ENCODE measurements at regions not wholly inside any gene's neighbourhood (a gene's known extent, or its start where the extent isn't known, plus 50 kb on each side); places are given as distances from the start of the nearest gene placed in this dataset.

- Histone ChIP-seq H3K9ac (ENCODE audit: low read length) (no peak overlapping the region), H3K27me3 (ENCODE audit: low read length) (no peaks in the 10 kb centered on the region), H3K27ac (ENCODE audit: low read length) (no peak overlapping the region), H3K36me3 (ENCODE audit: low read depth, low read length) (no peaks in the 10 kb centered on the region; the same call in 1 of the 2 replicates), H2AFZ (ENCODE audit: low read length) (no peak overlapping the region), H3K9me3 (ENCODE audit: low read length) (no peaks in the 10 kb centered on the region), H3K9me2 (replicated peaks; ENCODE audit: low read length) (no peaks in the 10 kb centered on the region), H3K4me3 (ENCODE audit: low read length) (no peak overlapping the region), H4K20me1 (ENCODE audit: low read length) (no peaks in the 10 kb centered on the region), H3K79me2 (ENCODE audit: low read length) (peaks cover 35% of the 10 kb centered on the region), H3K4me1 (ENCODE audit: insufficient read depth, low read length) (peaks cover 7% of the 10 kb centered on the region; the same call in 1 of the 2 replicates), H3F3A (ENCODE audit: low read length, unreplicated experiment) (no peaks in the 10 kb centered on the region), H3K4me2 (ENCODE audit: low read length) (no peak overlapping the region)
- DNase-seq (no peak), ATAC-seq (no peak)
- CTCF ChIA-PET: no interaction called here
- intact Hi-C loops (cut with micrococcal nuclease): no loop called here
- no TSS peak for BruUV-seq (replicated peaks)
- POLR2A ChIA-PET (ENCODE audit: unreplicated experiment): no interaction called here
- TF ChIP-seq CTCF (conservative IDR thresholded peaks at IDR 0.05; ENCODE audit: low read depth, low read length): no peak
- no peak for TF ChIP-seq EZH2 (IDR thresholded peaks at IDR 0.05; ENCODE audit: low read length, unreplicated experiment)
- no peak for TF ChIP-seq EZH2phosphoT487 (IDR thresholded peaks at IDR 0.05; ENCODE audit: borderline replicate concordance, low read length)
Measured at GRCh38 chr18:46212398-46212797, 108.2 kb downstream of the HAUS1 start.

GRCh38 chr18:46213295-46213694 lies 109.1 kb downstream of the HAUS1 start:
- H3K4me2 ChIP-seq (ENCODE audit: low read length): no peak overlapping the region

More at GRCh38 chr18:46213295-46213694, 109.1 kb downstream of the HAUS1 start:
- BruUV-seq (replicated peaks): no TSS peak
- no peaks in the 10 kb centered on the region for H3F3A ChIP-seq (ENCODE audit: low read length, unreplicated experiment)
- H3K9me2 ChIP-seq (replicated peaks; ENCODE audit: low read length): no peaks in the 10 kb centered on the region
- no peaks in the 10 kb centered on the region; the same call in 1 of the 2 replicates for H3K36me3 ChIP-seq (ENCODE audit: low read depth, low read length)
- DNase-seq: peak; percentile 6
- ChIA-PET POLR2A (ENCODE audit: unreplicated experiment) (no interaction called here), CTCF (no interaction called here)
- ATAC-seq: no peak
- intact Hi-C loops (cut with micrococcal nuclease): loop anchor here (1.0 kb wide), 2 partner anchors 40 to 65 kb away; no protein-coding TSS in a partner anchor
- no peak overlapping the region for H3K9ac ChIP-seq (ENCODE audit: low read length)
- no peak overlapping the region for H2AFZ ChIP-seq (ENCODE audit: low read length)
- H3K27ac ChIP-seq (ENCODE audit: low read length): no peak overlapping the region
- H3K4me1 ChIP-seq (ENCODE audit: insufficient read depth, low read length): peaks cover 7% of the 10 kb centered on the region; the same call in 1 of the 2 replicates
- H3K4me3 ChIP-seq (ENCODE audit: low read length): no peak overlapping the region
- no peaks in the 10 kb centered on the region for H3K9me3 ChIP-seq (ENCODE audit: low read length)
- H3K79me2 ChIP-seq (ENCODE audit: low read length): peaks cover 33% of the 10 kb centered on the region
- peak; percentile 41; the same call in 1 of the 2 replicates for TF ChIP-seq CTCF (conservative IDR thresholded peaks at IDR 0.05; ENCODE audit: low read depth, low read length)
- TF ChIP-seq EZH2phosphoT487 (IDR thresholded peaks at IDR 0.05; ENCODE audit: borderline replicate concordance, low read length): no peak
- no peak for TF ChIP-seq EZH2 (IDR thresholded peaks at IDR 0.05; ENCODE audit: low read length, unreplicated experiment)
- no peaks in the 10 kb centered on the region for H3K27me3 ChIP-seq (ENCODE audit: low read length)
- no peaks in the 10 kb centered on the region for H4K20me1 ChIP-seq (ENCODE audit: low read length)
